ENCODE measurements at regions not wholly inside any gene's neighbourhood (a gene's known extent, or its start where the extent isn't known, plus 50 kb on each side); places are given as distances from the start of the nearest gene placed in this dataset.

GRCh38 chr21:36237441-36237840 is 80.8 kb downstream of the DOP1B start:
- DNase-seq (ENCODE audit: extremely low read depth in 1 of 4, low spot score in 3 of 4) (no peak), ATAC-seq (no peak), FAIRE-seq (no peak)
- WGBS (ENCODE audit: insufficient coverage, low coverage, missing lambda C conversion rate) = 23% methylated on average over 7 of the region's 7 CpGs
- CTCF ChIA-PET (ENCODE audit: low intra/inter-chr PET ratio) = no interaction called here
- H3K27me3 ChIP-seq (ENCODE audit: control insufficient read depth in 2 of 2, insufficient read depth in 2 of 2, low read length in 2 of 2) = peaks cover 37 to 60% of the 10 kb centered on the region in 2 experiments
- H3K9me1 ChIP-seq (ENCODE audit: control insufficient read depth, insufficient read depth, low read length) = no peaks in the 10 kb centered on the region
- H4K20me1 ChIP-seq (replicated peaks; ENCODE audit: control insufficient read depth, insufficient read depth, low read length) = no peaks in the 10 kb centered on the region; the same call in 1 of the 2 replicates
- in situ Hi-C loops (cut with MboI) = no loop called here
- H2AFZ ChIP-seq (ENCODE audit: low read depth, low read length) = no peak overlapping the region
- intact Hi-C loops (cut with micrococcal nuclease) = no loop called here
- TF ChIP-seq GATA2 (CRISPR knock-in tag; IDR thresholded peaks at IDR 0.05) (no peak), ZNF766 (CRISPR knock-in tag; conservative IDR thresholded peaks at IDR 0.05) (no peak), ZNF717 (CRISPR knock-in tag; IDR thresholded peaks at IDR 0.05) (no peak), EHMT2 (IDR thresholded peaks at IDR 0.05) (no peak), ZC3H4 (CRISPR knock-in tag; IDR thresholded peaks at IDR 0.05; ENCODE audit: borderline replicate concordance) (no peak), MTA2 (IDR thresholded peaks at IDR 0.05; ENCODE audit: low read depth) (no peak), CREB1 (IDR thresholded peaks at IDR 0.05) (no peak), CREB1 (CRISPR knock-in tag; IDR thresholded peaks at IDR 0.05) (no peak), SMARCA4 (IDR thresholded peaks at IDR 0.05) (no peak), NR4A1 (CRISPR knock-in tag; IDR thresholded peaks at IDR 0.05) (no peak), NR4A1 (tag; IDR thresholded peaks at IDR 0.05) (no peak), ZNF140 (CRISPR knock-in tag; IDR thresholded peaks at IDR 0.05) (no peak), ZNF253 (CRISPR knock-in tag; conservative IDR thresholded peaks at IDR 0.05) (no peak), HDAC6 (IDR thresholded peaks at IDR 0.05; ENCODE audit: low read depth, low read length) (no peak)
- no peak overlapping the region for H3K4me3 ChIP-seq
- no peak overlapping the region for H3K9ac ChIP-seq (ENCODE audit: insufficient read depth in 1 of 2, low read depth in 2 of 2, low read length in 2 of 2)
- BruUV-seq (replicated peaks) = no TSS peak
- no peaks in the 10 kb centered on the region for H3K36me3 ChIP-seq (ENCODE audit: control insufficient read depth, insufficient read depth, low read length)
- no peak overlapping the region for H3K27ac ChIP-seq (ENCODE audit: extremely low read depth, low read depth, low read length)
- H3K79me2 ChIP-seq (ENCODE audit: control insufficient read depth, insufficient read depth, low read length) = no peaks in the 10 kb centered on the region
- POLR2A ChIA-PET = no interaction called here
- H3K4me2 ChIP-seq (ENCODE audit: insufficient read depth, low read length) = no peak overlapping the region
- H3K4me1 ChIP-seq (replicated peaks in 1 of 2; ENCODE audit: control insufficient read depth in 2 of 2, insufficient read depth in 2 of 2, low read length in 2 of 2) = peaks cover 0 to 4% of the 10 kb centered on the region in 2 experiments; a peak in 1 of 5 replicates
- no peaks in the 10 kb centered on the region for H3K9me3 ChIP-seq (replicated peaks; ENCODE audit: control insufficient read depth, insufficient read depth, low read depth, low read length)

All from K562 (cell line).